ENCODE measurements at regions not wholly inside any gene's neighbourhood (a gene's known extent, or its start where the extent isn't known, plus 50 kb on each side); places are given as distances from the start of the nearest gene placed in this dataset.

DNA sequence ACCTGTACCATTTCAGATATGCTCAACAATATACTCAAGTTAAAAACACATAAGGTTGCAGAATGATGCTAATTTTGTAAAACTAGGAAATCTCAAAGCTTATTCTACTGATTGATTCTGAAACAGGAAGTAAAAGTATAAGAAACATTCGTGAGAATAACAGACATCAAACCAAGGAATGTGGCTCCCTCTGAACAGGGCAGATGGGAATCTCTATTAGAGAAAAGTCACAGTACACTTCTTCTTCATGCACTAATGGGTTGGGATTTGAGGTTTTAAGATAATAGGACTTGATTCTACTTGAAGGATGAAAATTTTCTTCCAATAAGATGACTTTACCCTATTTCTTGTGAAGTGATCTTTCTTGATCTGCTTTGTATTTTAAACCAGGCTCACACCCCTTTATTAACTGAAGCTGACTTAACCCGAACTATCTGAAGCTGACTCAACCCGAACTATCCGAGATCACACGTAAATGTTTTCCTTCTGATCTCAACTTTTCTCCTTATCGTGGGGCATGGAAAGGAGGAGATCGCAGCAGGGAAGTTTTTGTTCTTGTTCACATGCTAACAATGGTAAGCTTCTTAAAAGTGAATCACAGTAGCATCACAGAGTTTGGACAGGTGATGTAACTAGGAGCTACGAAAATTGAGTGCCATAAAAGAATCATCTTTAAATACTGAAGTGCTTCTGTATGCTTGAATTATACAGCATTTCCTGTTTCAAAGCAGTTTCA lies 363.1 kb upstream of the ZFP42 start:
- no peak for TF ChIP-seq EP300 (IDR thresholded peaks at IDR 0.05)
- TF ChIP-seq, protein P1, sequence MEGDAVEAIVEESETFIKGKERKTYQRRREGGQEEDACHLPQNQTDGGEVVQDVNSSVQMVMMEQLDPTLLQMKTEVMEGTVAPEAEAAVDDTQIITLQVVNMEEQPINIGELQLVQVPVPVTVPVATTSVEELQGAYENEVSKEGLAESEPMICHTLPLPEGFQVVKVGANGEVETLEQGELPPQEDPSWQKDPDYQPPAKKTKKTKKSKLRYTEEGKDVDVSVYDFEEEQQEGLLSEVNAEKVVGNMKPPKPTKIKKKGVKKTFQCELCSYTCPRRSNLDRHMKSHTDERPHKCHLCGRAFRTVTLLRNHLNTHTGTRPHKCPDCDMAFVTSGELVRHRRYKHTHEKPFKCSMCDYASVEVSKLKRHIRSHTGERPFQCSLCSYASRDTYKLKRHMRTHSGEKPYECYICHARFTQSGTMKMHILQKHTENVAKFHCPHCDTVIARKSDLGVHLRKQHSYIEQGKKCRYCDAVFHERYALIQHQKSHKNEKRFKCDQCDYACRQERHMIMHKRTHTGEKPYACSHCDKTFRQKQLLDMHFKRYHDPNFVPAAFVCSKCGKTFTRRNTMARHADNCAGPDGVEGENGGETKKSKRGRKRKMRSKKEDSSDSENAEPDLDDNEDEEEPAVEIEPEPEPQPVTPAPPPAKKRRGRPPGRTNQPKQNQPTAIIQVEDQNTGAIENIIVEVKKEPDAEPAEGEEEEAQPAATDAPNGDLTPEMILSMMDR (IDR thresholded peaks at IDR 0.05): no peak

Measured in gastroesophageal sphincter (tissue), 3 donors.